HG03571 (cell line): ENCODE measurements at regions not wholly inside any gene's neighbourhood (a gene's known extent, or its start where the extent isn't known, plus 50 kb on each side); places are given as distances from the start of the nearest gene placed in this dataset.
"Not testable (repeated sequence)": the region's sequence is repeated elsewhere in the genome, so short reads cannot be mapped to it uniquely, and the experiment has no call there.

Experiments used
- ATAC-seq: cut with Tn5 transposase; IDR thresholded peaks from one replicate; pipeline ENCODE4 v1.9.1; 2021; ENCODE audit not compliant: unreplicated experiment

- ATAC-seq, result no peak
These were observed 99.5 kb downstream of the FMR1NB start for GRCh38 chrX:148080593-148080992.

GRCh38 chrX:148084611-148085010, 103.5 kb downstream of the FMR1NB start:
- ATAC-seq, result no peak

GRCh38 chrX:148120151-148120550, 139.0 kb downstream of the FMR1NB start:
- no peak for ATAC-seq

GRCh38 chrX:148120999-148121623, 140.0 kb downstream of the FMR1NB start:
- no peak for ATAC-seq

- not testable (repeated sequence) for ATAC-seq
These were observed 147.9 kb downstream of the FMR1NB start for GRCh38 chrX:148128872-148129505.

- no peak for ATAC-seq
These were observed 152.1 kb downstream of the FMR1NB start for GRCh38 chrX:148133105-148133725.

GRCh38 chrX:148134578-148134977, 153.4 kb downstream of the FMR1NB start:
- no peak for ATAC-seq

- no peak for ATAC-seq
These were observed 154.6 kb downstream of the FMR1NB start for GRCh38 chrX:148135738-148136137.

GRCh38 chrX:148146121-148146520, 165.0 kb downstream of the FMR1NB start:
- no peak for ATAC-seq

- no peak for ATAC-seq
These were observed 175.8 kb downstream of the FMR1NB start for GRCh38 chrX:148156986-148157385.

GRCh38 chrX:148159796-148160195, 178.7 kb downstream of the FMR1NB start:
- no peak for ATAC-seq

GRCh38 chrX:148161701-148162100, 180.6 kb downstream of the FMR1NB start:
- ATAC-seq, result no peak

- no peak for ATAC-seq
These were observed 204.5 kb downstream of the FMR1NB start for GRCh38 chrX:148185631-148186030.

GRCh38 chrX:148192547-148192946, 211.4 kb downstream of the FMR1NB start:
- no peak for ATAC-seq

- no peak for ATAC-seq
These were observed 212.6 kb downstream of the FMR1NB start for GRCh38 chrX:148193759-148194158.

- ATAC-seq, result no peak
These were observed 222.4 kb downstream of the FMR1NB start for GRCh38 chrX:148203531-148203930.

- ATAC-seq, result no peak
These were observed 223.1 kb downstream of the FMR1NB start for GRCh38 chrX:148204195-148204594.

GRCh38 chrX:148214786-148215185, 233.6 kb downstream of the FMR1NB start:
- no peak for ATAC-seq

- no peak for ATAC-seq
These were observed 234.6 kb downstream of the FMR1NB start for GRCh38 chrX:148215726-148216125.

GRCh38 chrX:148223361-148223760, 242.2 kb downstream of the FMR1NB start:
- no peak for ATAC-seq

GRCh38 chrX:148228521-148228920, 247.4 kb downstream of the FMR1NB start:
- no peak for ATAC-seq

- no peak for ATAC-seq
These were observed 248.7 kb downstream of the FMR1NB start for GRCh38 chrX:148229801-148230303.
